ENCODE measurements at regions not wholly inside any gene's neighbourhood (a gene's known extent, or its start where the extent isn't known, plus 50 kb on each side); places are given as distances from the start of the nearest gene placed in this dataset.

- no TSS peak for BruUV-seq (replicated peaks)
- H3K4me3 ChIP-seq (ENCODE audit: low read depth, low read length, poor library complexity, severe bottlenecking), result no peak overlapping the region
- no peaks in the 10 kb centered on the region for H3K9me3 ChIP-seq (ENCODE audit: low read length)
- no peak overlapping the region for H3K27ac ChIP-seq (ENCODE audit: low read depth, low read length, poor library complexity, severe bottlenecking)
- no peak overlapping the region for H2AFZ ChIP-seq (ENCODE audit: low read length)
- no peaks in the 10 kb centered on the region for H3K9me2 ChIP-seq (ENCODE audit: insufficient read depth, low read length)
- no peak for DNase-seq (ENCODE audit: low spot score)
- H4K20me1 ChIP-seq (ENCODE audit: insufficient read depth, low read length), result no peaks in the 10 kb centered on the region
- H3K79me2 ChIP-seq (ENCODE audit: insufficient read depth, low read depth, low read length), result no peaks in the 10 kb centered on the region
- TF ChIP-seq CTCF (conservative IDR thresholded peaks at IDR 0.05; ENCODE audit: low read length), result no peak
- no peak for TF ChIP-seq EZH2phosphoT487 (IDR thresholded peaks at IDR 0.05; ENCODE audit: borderline replicate concordance, low read depth, low read length)
- intact Hi-C loops (cut with micrococcal nuclease; ENCODE audit: unreplicated experiment), result no loop called here
- CTCF ChIA-PET (ENCODE audit: unreplicated experiment), result no interaction called here
- H3K4me2 ChIP-seq (ENCODE audit: low read length), result no peak overlapping the region
- H3K36me3 ChIP-seq (ENCODE audit: insufficient read depth, low read length), result no peaks in the 10 kb centered on the region
- no peaks in the 10 kb centered on the region for H3K4me1 ChIP-seq (ENCODE audit: insufficient read depth, low read length, poor library complexity, severe bottlenecking)
- POLR2A ChIA-PET, result no interaction called here
Measured at GRCh38 chr3:124210899-124211298, 219.0 kb upstream of the ROPN1 start.

- no peaks in the 10 kb centered on the region for H3K4me1 ChIP-seq (ENCODE audit: insufficient read depth, low read length, poor library complexity, severe bottlenecking)
- H3K4me3 ChIP-seq (ENCODE audit: low read depth, low read length, poor library complexity, severe bottlenecking), result no peak overlapping the region
- POLR2A ChIA-PET, result no interaction called here
- H4K20me1 ChIP-seq (ENCODE audit: insufficient read depth, low read length), result no peaks in the 10 kb centered on the region
- CTCF ChIA-PET (ENCODE audit: unreplicated experiment), result no interaction called here
- no peak for TF ChIP-seq EZH2phosphoT487 (IDR thresholded peaks at IDR 0.05; ENCODE audit: borderline replicate concordance, low read depth, low read length)
- no peak for TF ChIP-seq CTCF (conservative IDR thresholded peaks at IDR 0.05; ENCODE audit: low read length)
- DNase-seq (ENCODE audit: low spot score), result no peak
- no peaks in the 10 kb centered on the region for H3K36me3 ChIP-seq (ENCODE audit: insufficient read depth, low read length)
- H3K9me2 ChIP-seq (ENCODE audit: insufficient read depth, low read length), result no peaks in the 10 kb centered on the region
- H2AFZ ChIP-seq (ENCODE audit: low read length), result no peak overlapping the region
- no peak overlapping the region for H3K27ac ChIP-seq (ENCODE audit: low read depth, low read length, poor library complexity, severe bottlenecking)
- no peaks in the 10 kb centered on the region for H3K9me3 ChIP-seq (ENCODE audit: low read length)
- no peak overlapping the region for H3K4me2 ChIP-seq (ENCODE audit: low read length)
- intact Hi-C loops (cut with micrococcal nuclease; ENCODE audit: unreplicated experiment), result no loop called here
- no peaks in the 10 kb centered on the region for H3K79me2 ChIP-seq (ENCODE audit: insufficient read depth, low read depth, low read length)
- BruUV-seq (replicated peaks), result no TSS peak
Measured at GRCh38 chr3:124213641-124214040, 221.7 kb upstream of the ROPN1 start.

GRCh38 chr3:124217542-124217941 is 225.6 kb upstream of the ROPN1 start:
- BruUV-seq (replicated peaks), result no TSS peak
- no peaks in the 10 kb centered on the region for H3K9me2 ChIP-seq (ENCODE audit: insufficient read depth, low read length)
- CTCF ChIA-PET (ENCODE audit: unreplicated experiment), result no interaction called here
- intact Hi-C loops (cut with micrococcal nuclease; ENCODE audit: unreplicated experiment), result no loop called here
- POLR2A ChIA-PET, result no interaction called here
- no peak for TF ChIP-seq CTCF (conservative IDR thresholded peaks at IDR 0.05; ENCODE audit: low read length)
- no peak for TF ChIP-seq EZH2phosphoT487 (IDR thresholded peaks at IDR 0.05; ENCODE audit: borderline replicate concordance, low read depth, low read length)
- no peaks in the 10 kb centered on the region for H3K9me3 ChIP-seq (ENCODE audit: low read length)
- no peak overlapping the region for H2AFZ ChIP-seq (ENCODE audit: low read length)
- no peak overlapping the region for H3K4me3 ChIP-seq (ENCODE audit: low read depth, low read length, poor library complexity, severe bottlenecking)
- H3K27ac ChIP-seq (ENCODE audit: low read depth, low read length, poor library complexity, severe bottlenecking), result no peak overlapping the region
- H3K4me2 ChIP-seq (ENCODE audit: low read length), result no peak overlapping the region
- H3K79me2 ChIP-seq (ENCODE audit: insufficient read depth, low read depth, low read length), result no peaks in the 10 kb centered on the region
- H3K36me3 ChIP-seq (ENCODE audit: insufficient read depth, low read length), result no peaks in the 10 kb centered on the region
- DNase-seq (ENCODE audit: low spot score), result peak; percentile 43
- no peaks in the 10 kb centered on the region for H3K4me1 ChIP-seq (ENCODE audit: insufficient read depth, low read length, poor library complexity, severe bottlenecking)
- no peaks in the 10 kb centered on the region for H4K20me1 ChIP-seq (ENCODE audit: insufficient read depth, low read length)

Data from OCI-LY7 (cell line).